ENCODE measurements at regions not wholly inside any gene's neighbourhood (a gene's known extent, or its start where the extent isn't known, plus 50 kb on each side); places are given as distances from the start of the nearest gene placed in this dataset.
"Not testable (repeated sequence)": the region's sequence is repeated elsewhere in the genome, so short reads cannot be mapped to it uniquely, and the experiment has no call there.

DNA sequence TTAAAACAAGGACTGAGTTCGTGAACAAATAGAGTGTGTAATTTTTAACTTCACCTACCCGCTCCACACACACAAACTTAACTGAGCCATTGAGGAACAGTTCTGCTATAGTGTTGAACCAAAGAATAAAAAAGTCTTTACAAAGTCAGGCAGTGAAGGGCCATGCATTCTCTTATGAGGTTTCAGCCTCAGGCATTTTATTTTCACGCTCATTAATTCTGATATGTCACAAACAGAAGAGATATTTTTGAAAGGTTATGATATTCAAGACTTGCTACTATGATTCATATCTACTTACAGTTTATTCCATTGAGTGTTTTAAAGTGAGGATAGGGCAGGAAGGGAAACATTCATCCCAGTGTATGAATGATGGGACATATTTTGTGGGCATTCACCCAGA, 282.2 kb downstream of the SLITRK5 start:
- DNase-seq (ENCODE audit: extremely low read depth, low read depth), result no peak
- TF ChIP-seq, protein P1, sequence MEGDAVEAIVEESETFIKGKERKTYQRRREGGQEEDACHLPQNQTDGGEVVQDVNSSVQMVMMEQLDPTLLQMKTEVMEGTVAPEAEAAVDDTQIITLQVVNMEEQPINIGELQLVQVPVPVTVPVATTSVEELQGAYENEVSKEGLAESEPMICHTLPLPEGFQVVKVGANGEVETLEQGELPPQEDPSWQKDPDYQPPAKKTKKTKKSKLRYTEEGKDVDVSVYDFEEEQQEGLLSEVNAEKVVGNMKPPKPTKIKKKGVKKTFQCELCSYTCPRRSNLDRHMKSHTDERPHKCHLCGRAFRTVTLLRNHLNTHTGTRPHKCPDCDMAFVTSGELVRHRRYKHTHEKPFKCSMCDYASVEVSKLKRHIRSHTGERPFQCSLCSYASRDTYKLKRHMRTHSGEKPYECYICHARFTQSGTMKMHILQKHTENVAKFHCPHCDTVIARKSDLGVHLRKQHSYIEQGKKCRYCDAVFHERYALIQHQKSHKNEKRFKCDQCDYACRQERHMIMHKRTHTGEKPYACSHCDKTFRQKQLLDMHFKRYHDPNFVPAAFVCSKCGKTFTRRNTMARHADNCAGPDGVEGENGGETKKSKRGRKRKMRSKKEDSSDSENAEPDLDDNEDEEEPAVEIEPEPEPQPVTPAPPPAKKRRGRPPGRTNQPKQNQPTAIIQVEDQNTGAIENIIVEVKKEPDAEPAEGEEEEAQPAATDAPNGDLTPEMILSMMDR (IDR thresholded peaks at IDR 0.05; ENCODE audit: low read depth, low read length), result no peak

GRCh38 chr13:87954091-87954490, 282.9 kb downstream of the SLITRK5 start:
- DNase-seq (ENCODE audit: extremely low read depth, low read depth), result no peak
- TF ChIP-seq, protein P1 (IDR thresholded peaks at IDR 0.05; ENCODE audit: low read depth, low read length), result no peak

GRCh38 chr13:87961546-87961945, 290.4 kb downstream of the SLITRK5 start:
- TF ChIP-seq, protein P1 (IDR thresholded peaks at IDR 0.05; ENCODE audit: low read depth, low read length), result no peak
- DNase-seq (ENCODE audit: extremely low read depth, low read depth), result no peak

DNA sequence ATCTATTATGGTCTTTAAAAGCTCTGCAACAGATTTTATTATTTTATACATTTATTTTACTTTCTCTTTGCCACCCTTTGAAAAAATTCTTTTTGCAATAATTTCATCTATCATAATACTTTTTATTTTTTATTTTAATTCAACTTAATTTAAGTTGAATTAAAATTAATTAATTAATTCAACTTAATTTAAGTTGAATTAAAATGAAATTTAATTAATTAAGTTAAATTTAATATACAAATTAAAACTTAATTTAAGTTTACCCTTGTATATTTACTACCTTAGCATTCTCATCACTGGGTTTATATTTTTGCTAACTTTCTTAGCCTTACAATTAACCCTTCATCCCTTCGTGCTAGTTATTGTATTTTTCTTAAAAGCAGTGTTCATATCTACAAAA, 301.4 kb downstream of the SLITRK5 start:
- no peak for DNase-seq (ENCODE audit: extremely low read depth, low read depth)
- TF ChIP-seq, protein P1 (IDR thresholded peaks at IDR 0.05; ENCODE audit: low read depth, low read length), result no peak

DNA sequence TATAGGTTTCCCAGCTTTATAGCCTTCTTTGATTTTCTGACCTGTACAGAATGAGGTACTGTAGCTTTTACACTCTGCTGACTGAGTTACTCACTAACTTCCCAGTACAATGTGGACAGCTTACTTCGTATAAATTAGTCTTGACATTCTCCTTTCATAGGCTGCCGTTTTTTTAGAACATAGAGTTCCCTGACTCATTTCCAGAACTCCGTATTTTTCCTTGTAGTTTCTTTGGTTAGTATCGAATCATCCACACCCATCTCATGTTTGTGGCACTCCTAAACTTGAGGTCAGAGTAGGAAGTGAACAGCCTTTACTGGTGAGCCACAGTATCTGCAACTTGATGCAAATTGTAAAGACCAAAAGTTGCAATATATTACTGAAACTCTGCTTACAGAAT, 303.9 kb downstream of the SLITRK5 start:
- TF ChIP-seq, protein P1 (IDR thresholded peaks at IDR 0.05; ENCODE audit: low read depth, low read length), result no peak
- DNase-seq (ENCODE audit: extremely low read depth, low read depth), result no peak

- DNase-seq (ENCODE audit: extremely low read depth, low read depth), result not testable (repeated sequence)
These were observed 305.5 kb downstream of the SLITRK5 start for GRCh38 chr13:87976650-87977049.

DNA sequence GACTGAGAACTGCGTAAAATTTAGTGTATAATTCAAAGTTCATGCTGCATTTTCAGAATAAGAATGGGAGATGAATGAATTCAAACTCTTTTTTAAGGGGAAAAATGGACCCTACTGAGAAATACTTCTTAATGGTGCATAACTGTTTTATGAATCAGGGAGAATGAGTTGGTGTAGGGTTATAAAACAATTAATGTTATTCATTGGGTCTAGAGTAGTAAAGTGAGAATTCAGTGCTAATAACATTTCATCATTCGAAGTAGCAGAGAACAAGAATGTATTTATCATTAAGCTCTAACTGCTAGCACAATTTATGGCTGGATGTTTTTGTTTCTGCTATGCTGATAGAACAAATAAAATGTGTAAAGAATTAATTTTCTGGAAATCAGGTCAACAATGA, 310.2 kb downstream of the SLITRK5 start:
- DNase-seq (ENCODE audit: extremely low read depth, low read depth), result no peak
- TF ChIP-seq, protein P1 (IDR thresholded peaks at IDR 0.05; ENCODE audit: low read depth, low read length), result no peak

DNA sequence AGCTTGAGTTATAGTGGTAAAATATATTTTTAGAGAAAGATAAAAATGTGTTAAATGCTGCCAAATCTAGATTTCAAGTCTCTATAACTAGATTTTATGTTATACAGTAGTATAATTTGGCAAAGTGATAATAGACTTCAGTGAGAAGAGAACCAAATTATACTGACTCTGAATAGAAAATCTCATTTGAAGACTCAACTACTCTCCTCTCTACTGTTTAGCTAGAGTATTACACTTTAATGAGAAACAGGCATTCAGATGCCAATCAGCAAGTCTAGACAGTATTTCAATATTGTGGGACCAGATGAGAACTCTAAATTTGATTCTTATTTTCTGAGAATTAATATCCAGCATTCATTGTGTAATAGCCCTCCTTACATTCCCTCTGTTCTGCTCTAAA, 311.2 kb downstream of the SLITRK5 start:
- no peak for DNase-seq (ENCODE audit: extremely low read depth, low read depth)
- TF ChIP-seq, protein P1 (IDR thresholded peaks at IDR 0.05; ENCODE audit: low read depth, low read length), result no peak

Measured in AG09319 (cell line).